CD4-positive, alpha-beta T cell treated with Interleukin-2 at 100 ng/mL for 4 hours (primary cell): ENCODE measurements at regions not wholly inside any gene's neighbourhood (a gene's known extent, or its start where the extent isn't known, plus 50 kb on each side); places are given as distances from the start of the nearest gene placed in this dataset.
"Not testable (repeated sequence)": the region's sequence is repeated elsewhere in the genome, so short reads cannot be mapped to it uniquely, and the experiment has no call there.

Experiments
- DNase-seq: peaks from one replicate; pipeline ENCODE4 v3.0.0-alpha.2; 2020; ENCODE audit warnings: low spot score

GRCh38 chr5:125251703-125252102 is 505.3 kb upstream of the ZNF608 start:
- DNase-seq = no peak

- DNase-seq = not testable (repeated sequence)
These were observed 507.2 kb upstream of the ZNF608 start for GRCh38 chr5:125253634-125254033.

GRCh38 chr5:125254267-125254666 is 507.8 kb upstream of the ZNF608 start:
- no peak for DNase-seq

GRCh38 chr5:125256296-125256695 is 509.9 kb upstream of the ZNF608 start:
- DNase-seq = no peak

- no peak for DNase-seq
These were observed 510.9 kb upstream of the ZNF608 start for GRCh38 chr5:125257057-125257972.

GRCh38 chr5:125257997-125258396 is 511.6 kb upstream of the ZNF608 start:
- no peak for DNase-seq

GRCh38 chr5:125258615-125259014 is 512.2 kb upstream of the ZNF608 start:
- DNase-seq = no peak

- no peak for DNase-seq
These were observed 515.2 kb upstream of the ZNF608 start for GRCh38 chr5:125261505-125262250.

- DNase-seq = no peak
These were observed 516.3 kb upstream of the ZNF608 start for GRCh38 chr5:125262782-125263181.

- DNase-seq = no peak
These were observed 516.9 kb upstream of the ZNF608 start for GRCh38 chr5:125263356-125263755.

GRCh38 chr5:125266106-125266505 is 519.7 kb upstream of the ZNF608 start:
- no peak for DNase-seq

- DNase-seq = no peak
These were observed 521.3 kb upstream of the ZNF608 start for GRCh38 chr5:125267636-125268248.

GRCh38 chr5:125269926-125270325 is 523.5 kb upstream of the ZNF608 start:
- DNase-seq = no peak

- no peak for DNase-seq
These were observed 525.9 kb upstream of the ZNF608 start for GRCh38 chr5:125272357-125272756.

GRCh38 chr5:125274211-125274610 is 527.8 kb upstream of the ZNF608 start:
- no peak for DNase-seq

- DNase-seq = no peak
These were observed 528.7 kb upstream of the ZNF608 start for GRCh38 chr5:125274938-125275724.

- DNase-seq = no peak
These were observed 529.3 kb upstream of the ZNF608 start for GRCh38 chr5:125275725-125276090.

GRCh38 chr5:125276096-125276495 is 529.7 kb upstream of the ZNF608 start:
- DNase-seq = no peak

- no peak for DNase-seq
These were observed 531.2 kb upstream of the ZNF608 start for GRCh38 chr5:125277494-125278154.

GRCh38 chr5:125278711-125279110 is 532.3 kb upstream of the ZNF608 start:
- DNase-seq = no peak

GRCh38 chr5:125281667-125282066 is 535.2 kb upstream of the ZNF608 start:
- no peak for DNase-seq
